DND-41 (cell line): ENCODE measurements at regions not wholly inside any gene's neighbourhood (a gene's known extent, or its start where the extent isn't known, plus 50 kb on each side); places are given as distances from the start of the nearest gene placed in this dataset.

Experiments
- CTCF ChIP-seq: IDR thresholded peaks from 2 replicates; pipeline ENCODE4 v1.5.1; 2012; ENCODE audit warnings: borderline replicate concordance, low read length, moderate library complexity, mild to moderate bottlenecking; ENCODE audit not compliant: poor library complexity, severe bottlenecking; ENCODE audit errors: extremely low read depth
- EZH2 ChIP-seq: IDR thresholded peaks from 3 replicates; pipeline ENCODE4 v1.6.1; 2012; ENCODE audit warnings: borderline replicate concordance, low read depth, mild to moderate bottlenecking, moderate library complexity, low read length, inconsistent platforms; ENCODE audit not compliant: severe bottlenecking

GRCh38 chr2:157181234-157181633, 76.3 kb upstream of the GALNT5 start:
- TF ChIP-seq CTCF (no peak), EZH2 (no peak)
